PC-3 (cell line): ENCODE measurements at regions not wholly inside any gene's neighbourhood (a gene's known extent, or its start where the extent isn't known, plus 50 kb on each side); places are given as distances from the start of the nearest gene placed in this dataset.

Experiments
- CTCF ChIP-seq: fragments of 300-600 bp; sonication (generic); conservative IDR thresholded peaks from 2 replicates; pipeline ENCODE4 v1.5.1; 2017; ENCODE audit warnings: antibody characterized with exemption, low read depth, mild to moderate bottlenecking, low read length
- EZH2 ChIP-seq: fragments of 300-600 bp; sonication (generic); IDR thresholded peaks from one replicate; pipeline ENCODE4 v1.6.1; 2017; ENCODE audit warnings: antibody characterized with exemption, mild to moderate bottlenecking, low read length; ENCODE audit not compliant: unreplicated experiment
- EZH2phosphoT487 ChIP-seq: fragments of 300-600 bp; sonication (generic); IDR thresholded peaks from 2 replicates; pipeline ENCODE4 v1.6.1; 2018; ENCODE audit warnings: mild to moderate bottlenecking, antibody characterized with exemption, low read length, borderline replicate concordance

- TF ChIP-seq CTCF: no peak
- no peak for TF ChIP-seq EZH2
- TF ChIP-seq EZH2phosphoT487: no peak
Measured at GRCh38 chr14:84694161-84694560, 835.8 kb upstream of the FLRT2 start.
